ENCODE measurements at regions not wholly inside any gene's neighbourhood (a gene's known extent, or its start where the extent isn't known, plus 50 kb on each side); places are given as distances from the start of the nearest gene placed in this dataset.
"Not testable (repeated sequence)": the region's sequence is repeated elsewhere in the genome, so short reads cannot be mapped to it uniquely, and the experiment has no call there.

DNA sequence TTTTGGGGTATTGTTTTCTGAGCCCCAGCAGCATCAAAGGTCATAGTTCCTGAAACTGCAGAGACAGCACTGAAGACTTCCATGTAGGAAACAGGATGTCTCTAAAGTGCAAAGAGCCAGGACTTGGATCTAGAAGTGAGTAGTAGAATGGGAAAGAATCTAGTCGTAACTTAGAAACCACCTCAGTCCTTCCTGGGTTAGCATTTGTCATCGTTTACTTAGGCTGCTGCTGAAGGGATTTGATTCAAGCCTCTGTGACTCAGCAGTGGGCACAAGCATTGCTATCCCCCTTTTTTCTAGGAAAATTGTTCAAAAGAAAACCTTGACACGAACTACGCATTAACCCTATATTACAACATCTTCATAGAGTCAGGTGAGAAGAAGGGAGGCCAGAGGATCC lies 109.1 kb downstream of the FAM72C start:
- TF ChIP-seq, protein P1, sequence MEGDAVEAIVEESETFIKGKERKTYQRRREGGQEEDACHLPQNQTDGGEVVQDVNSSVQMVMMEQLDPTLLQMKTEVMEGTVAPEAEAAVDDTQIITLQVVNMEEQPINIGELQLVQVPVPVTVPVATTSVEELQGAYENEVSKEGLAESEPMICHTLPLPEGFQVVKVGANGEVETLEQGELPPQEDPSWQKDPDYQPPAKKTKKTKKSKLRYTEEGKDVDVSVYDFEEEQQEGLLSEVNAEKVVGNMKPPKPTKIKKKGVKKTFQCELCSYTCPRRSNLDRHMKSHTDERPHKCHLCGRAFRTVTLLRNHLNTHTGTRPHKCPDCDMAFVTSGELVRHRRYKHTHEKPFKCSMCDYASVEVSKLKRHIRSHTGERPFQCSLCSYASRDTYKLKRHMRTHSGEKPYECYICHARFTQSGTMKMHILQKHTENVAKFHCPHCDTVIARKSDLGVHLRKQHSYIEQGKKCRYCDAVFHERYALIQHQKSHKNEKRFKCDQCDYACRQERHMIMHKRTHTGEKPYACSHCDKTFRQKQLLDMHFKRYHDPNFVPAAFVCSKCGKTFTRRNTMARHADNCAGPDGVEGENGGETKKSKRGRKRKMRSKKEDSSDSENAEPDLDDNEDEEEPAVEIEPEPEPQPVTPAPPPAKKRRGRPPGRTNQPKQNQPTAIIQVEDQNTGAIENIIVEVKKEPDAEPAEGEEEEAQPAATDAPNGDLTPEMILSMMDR (IDR thresholded peaks at IDR 0.05) = not testable (repeated sequence)
- not testable (repeated sequence) for TF ChIP-seq POLR2AphosphoS5, POLR2A, EP300 (IDR thresholded peaks at IDR 0.05)

Data from suprapubic skin (tissue), 4 donors.